ENCODE measurements at regions not wholly inside any gene's neighbourhood (a gene's known extent, or its start where the extent isn't known, plus 50 kb on each side); places are given as distances from the start of the nearest gene placed in this dataset.

- TF ChIP-seq CTCF (IDR thresholded peaks at IDR 0.05; ENCODE audit: low read depth, low read length) = no peak
- in situ Hi-C loops (cut with HindIII; ENCODE audit: low sequenced_read_pairs) = no loop called here
- DNase-seq (ENCODE audit: low read depth, low spot score) = no peak
- H3K4me3 ChIP-seq (ENCODE audit: low read depth, low read length) = no peak overlapping the region
Observed at GRCh38 chr3:106018929-106019550, 150.2 kb upstream of the CBLB start.

- in situ Hi-C loops (cut with HindIII; ENCODE audit: low sequenced_read_pairs) = no loop called here
- no peak for TF ChIP-seq CTCF (IDR thresholded peaks at IDR 0.05; ENCODE audit: low read depth, low read length)
- DNase-seq (ENCODE audit: low read depth, low spot score) = no peak
Observed at GRCh38 chr3:106022913-106023312, 154.1 kb upstream of the CBLB start.

GRCh38 chr3:106025151-106025722, 156.4 kb upstream of the CBLB start:
- H3K4me3 ChIP-seq (ENCODE audit: low read depth, low read length) = no peak overlapping the region
- in situ Hi-C loops (cut with HindIII; ENCODE audit: low sequenced_read_pairs) = no loop called here
- DNase-seq (ENCODE audit: low read depth, low spot score) = peak; percentile 21
- TF ChIP-seq CTCF (IDR thresholded peaks at IDR 0.05; ENCODE audit: low read depth, low read length) = no peak

More at GRCh38 chr3:106022913-106023312, 154.1 kb upstream of the CBLB start:
- H3K4me3 ChIP-seq (ENCODE audit: low read depth, low read length) = no peak overlapping the region

GRCh38 chr3:106029954-106030626, 161.3 kb upstream of the CBLB start:
- DNase-seq (ENCODE audit: low read depth, low spot score) = peak; percentile 11
- TF ChIP-seq CTCF (IDR thresholded peaks at IDR 0.05; ENCODE audit: low read depth, low read length) = no peak
- no peak overlapping the region for H3K4me3 ChIP-seq (ENCODE audit: low read depth, low read length)
- in situ Hi-C loops (cut with HindIII; ENCODE audit: low sequenced_read_pairs) = no loop called here

GRCh38 chr3:106030627-106030963, 161.8 kb upstream of the CBLB start:
- no peak for TF ChIP-seq CTCF (IDR thresholded peaks at IDR 0.05; ENCODE audit: low read depth, low read length)
- DNase-seq (ENCODE audit: low read depth, low spot score) = peak; percentile 68
- in situ Hi-C loops (cut with HindIII; ENCODE audit: low sequenced_read_pairs) = no loop called here
- H3K4me3 ChIP-seq (ENCODE audit: low read depth, low read length) = no peak overlapping the region

GRCh38 chr3:106032479-106032878, 163.7 kb upstream of the CBLB start:
- in situ Hi-C loops (cut with HindIII; ENCODE audit: low sequenced_read_pairs) = no loop called here
- H3K4me3 ChIP-seq (ENCODE audit: low read depth, low read length) = no peak overlapping the region
- no peak for TF ChIP-seq CTCF (IDR thresholded peaks at IDR 0.05; ENCODE audit: low read depth, low read length)
- no peak for DNase-seq (ENCODE audit: low read depth, low spot score)
